CD4-positive, alpha-beta T cell treated with Interleukin-4 for 1 hour (primary cell): ENCODE measurements at regions not wholly inside any gene's neighbourhood (a gene's known extent, or its start where the extent isn't known, plus 50 kb on each side); places are given as distances from the start of the nearest gene placed in this dataset.

Experiments used
- DNase-seq, 2 donors: peaks; one replicate each; pipeline ENCODE4 v3.0.0-alpha.2; 2020 to 2022

DNA sequence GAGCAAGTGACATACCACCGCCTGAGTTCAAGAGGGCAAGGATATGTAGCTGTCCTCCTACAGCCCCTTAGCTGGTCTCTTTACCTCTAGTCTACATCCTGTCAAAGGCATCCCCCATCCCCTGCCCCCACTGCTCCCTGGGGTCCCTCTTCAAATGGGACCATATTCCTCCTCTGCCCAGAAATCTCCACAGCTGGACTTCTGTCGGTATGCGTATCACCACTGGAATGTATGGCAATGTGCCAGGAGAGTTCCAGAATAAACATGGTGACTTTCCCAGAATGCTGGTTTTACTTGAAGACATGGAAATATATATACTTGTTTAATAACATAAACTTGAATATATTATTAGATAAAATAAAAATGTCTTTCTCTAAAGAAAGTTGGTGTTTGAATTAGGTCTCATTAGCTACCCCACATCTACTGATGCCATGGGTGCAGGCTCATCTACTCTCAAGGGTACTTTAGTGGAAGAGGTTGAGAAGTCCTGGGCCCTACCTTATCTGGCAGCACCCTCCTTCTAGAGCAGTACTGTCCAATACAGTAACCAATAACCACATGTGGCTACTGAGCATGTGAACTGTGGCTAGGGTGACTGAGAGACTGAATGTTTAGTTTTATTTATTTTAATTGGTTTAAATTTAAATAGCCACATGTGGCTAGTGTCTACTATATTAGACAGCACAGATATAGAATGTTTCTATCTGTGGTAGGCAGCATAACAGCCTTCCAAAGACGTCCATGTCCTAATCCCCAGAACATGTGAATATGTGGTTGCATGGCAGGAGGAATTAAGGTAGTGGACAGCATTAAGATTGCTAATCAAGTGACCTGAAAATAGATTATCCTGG is 181.7 kb upstream of the SLC30A5 start:
- DNase-seq, result no peak

- no peak for DNase-seq
Measured at GRCh38 chr5:68915079-68915478, 178.7 kb upstream of the SLC30A5 start.

GRCh38 chr5:68918306-68918705 is 175.5 kb upstream of the SLC30A5 start:
- no peak for DNase-seq

DNA sequence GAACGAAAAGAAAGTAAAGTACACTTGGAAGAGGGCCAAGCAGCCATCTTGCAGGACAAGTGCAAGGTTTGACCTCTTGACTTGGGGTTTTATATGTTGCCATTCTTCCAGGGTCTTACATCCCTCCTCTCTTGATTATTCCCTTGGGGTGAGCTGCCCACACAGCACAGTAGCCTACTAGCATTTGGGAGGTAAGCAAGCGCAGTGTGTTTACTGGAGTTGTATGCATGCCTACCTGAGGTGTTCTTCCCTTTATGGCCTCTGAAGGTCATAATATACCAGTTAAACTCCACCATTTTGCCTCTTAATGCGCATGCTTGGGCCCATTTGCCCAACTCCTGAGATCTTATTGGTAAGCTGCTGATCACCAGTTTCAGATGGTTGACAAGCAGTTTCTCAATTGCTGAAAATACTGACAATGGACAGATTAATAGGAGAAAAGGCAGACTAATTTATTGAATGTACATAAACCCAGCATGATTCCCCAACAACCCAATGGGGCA is 173.8 kb upstream of the SLC30A5 start:
- no peak for DNase-seq

DNA sequence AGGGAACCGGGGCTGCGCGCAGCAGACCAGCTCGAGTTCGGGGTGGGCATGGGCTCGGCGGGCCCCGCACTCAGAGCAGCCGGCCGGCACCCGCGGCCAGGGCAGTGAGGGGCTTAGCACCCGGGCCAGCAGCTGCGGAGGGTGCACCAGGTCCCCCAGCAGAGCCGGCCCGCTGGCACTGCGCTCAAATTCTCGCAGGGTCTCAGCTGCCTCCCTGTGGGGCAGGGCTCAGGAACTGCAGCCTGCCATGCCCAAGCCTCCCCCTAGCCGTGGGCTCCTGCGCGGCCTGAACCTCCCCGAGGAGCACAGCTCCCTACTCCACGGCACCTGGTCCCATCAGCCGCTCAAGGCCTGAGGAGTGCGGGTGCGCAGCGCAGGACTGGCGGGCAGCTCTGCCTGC is 172.9 kb upstream of the SLC30A5 start:
- DNase-seq, result no peak

DNA sequence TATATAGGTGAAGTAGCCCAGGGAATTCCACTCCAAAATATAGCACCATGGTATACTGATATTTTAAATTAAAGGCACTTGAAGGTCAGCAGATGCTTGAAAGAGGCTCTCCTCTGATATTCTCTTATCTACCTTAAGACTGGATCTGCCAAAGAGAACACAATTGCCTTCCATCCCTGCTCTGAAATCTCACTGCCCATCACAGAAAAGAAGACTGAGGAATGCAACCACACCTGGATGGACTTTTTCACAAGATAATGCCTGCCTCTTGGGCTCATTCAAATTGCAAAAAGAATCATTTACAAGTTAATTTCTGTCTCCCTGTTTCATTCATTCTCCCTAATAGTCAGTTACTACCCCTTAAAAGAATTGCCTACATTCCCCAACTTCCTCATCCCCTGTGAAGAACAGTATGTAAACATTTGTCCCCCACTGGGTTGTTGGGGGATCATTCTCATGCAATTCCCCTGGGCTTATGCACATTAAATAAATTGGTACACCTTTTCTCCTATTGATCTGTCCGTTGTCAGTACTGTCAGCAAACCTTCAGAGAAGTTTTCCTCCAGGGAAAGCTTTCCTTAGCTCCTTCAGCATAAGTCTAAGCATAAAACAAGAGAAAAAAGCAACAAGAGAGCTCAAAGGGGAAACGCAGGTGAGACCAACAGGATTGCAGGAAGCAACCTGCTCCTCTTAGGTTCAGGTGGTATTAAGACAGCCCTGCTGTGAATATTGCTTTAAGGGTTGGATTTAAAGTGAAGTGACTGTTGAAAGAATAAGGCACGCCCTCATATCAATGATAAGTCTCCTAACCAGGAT is 171.4 kb upstream of the SLC30A5 start:
- no peak for DNase-seq

DNA sequence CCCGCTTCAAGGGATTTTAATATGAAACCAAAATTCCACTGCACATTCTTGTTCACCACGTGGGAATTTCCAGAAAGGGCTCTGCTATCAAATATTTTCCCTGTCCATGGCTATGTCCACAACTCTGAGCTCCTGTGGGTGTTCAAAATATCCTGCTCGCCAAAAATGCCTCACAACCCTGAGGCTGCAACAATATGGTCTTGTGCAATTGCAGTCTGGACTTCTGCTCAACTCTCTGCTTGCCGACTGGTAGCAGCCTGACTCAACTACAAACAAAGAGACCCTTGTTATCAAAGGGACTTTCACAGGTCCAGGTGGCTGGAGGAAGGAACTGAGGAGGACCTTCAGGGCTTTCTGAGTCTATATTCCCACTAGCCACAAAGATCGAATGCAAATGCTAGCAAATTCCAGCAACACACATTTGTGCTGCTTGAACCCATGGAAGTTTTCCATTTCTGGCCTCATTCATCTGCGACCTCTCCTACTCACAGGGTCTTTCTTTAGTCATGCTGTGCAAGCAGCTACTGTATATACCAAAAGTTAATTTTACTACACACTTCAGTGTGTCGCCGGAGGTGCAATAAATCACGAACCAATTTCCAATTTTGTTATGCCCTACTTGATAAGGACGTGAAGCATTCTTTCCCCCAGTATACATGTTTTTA is 169.2 kb upstream of the SLC30A5 start:
- no peak for DNase-seq

- no peak for DNase-seq
Measured at GRCh38 chr5:68928617-68929302, 165.1 kb upstream of the SLC30A5 start.

- no peak for DNase-seq
Measured at GRCh38 chr5:68930139-68930538, 163.7 kb upstream of the SLC30A5 start.

DNA sequence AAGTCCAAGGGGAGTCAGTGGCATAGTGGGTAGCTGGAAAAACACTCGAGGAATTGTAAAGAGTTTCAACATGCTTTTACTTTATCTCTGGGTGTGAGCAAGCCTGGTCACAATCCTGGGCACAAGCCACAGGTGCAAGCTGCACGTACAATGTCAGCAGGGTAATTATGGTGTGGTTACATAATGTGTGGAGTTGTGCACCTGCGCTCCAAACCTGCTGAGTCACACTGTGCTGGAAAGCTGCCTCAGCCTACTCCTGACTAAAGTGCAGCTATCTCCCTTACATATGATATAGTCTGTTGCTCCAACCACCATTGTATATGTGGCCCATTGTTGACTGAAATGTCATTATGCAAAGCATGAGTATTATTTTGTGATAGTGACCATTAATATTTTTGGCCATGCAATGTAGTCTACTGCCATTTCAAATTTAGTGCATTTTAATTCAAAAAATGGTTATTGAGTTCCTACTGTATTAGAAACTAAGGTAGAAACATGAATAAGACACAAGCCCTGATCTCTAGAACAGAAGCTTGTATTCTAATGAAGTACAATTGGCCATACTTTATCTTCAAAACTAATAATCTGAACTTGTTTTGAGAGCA is 160.9 kb upstream of the SLC30A5 start:
- DNase-seq, result peak in 1 of 2 donors; percentile 36

- no peak for DNase-seq
Measured at GRCh38 chr5:68942169-68942568, 151.6 kb upstream of the SLC30A5 start.

GRCh38 chr5:68946728-68947127 is 147.1 kb upstream of the SLC30A5 start:
- no peak for DNase-seq

DNA sequence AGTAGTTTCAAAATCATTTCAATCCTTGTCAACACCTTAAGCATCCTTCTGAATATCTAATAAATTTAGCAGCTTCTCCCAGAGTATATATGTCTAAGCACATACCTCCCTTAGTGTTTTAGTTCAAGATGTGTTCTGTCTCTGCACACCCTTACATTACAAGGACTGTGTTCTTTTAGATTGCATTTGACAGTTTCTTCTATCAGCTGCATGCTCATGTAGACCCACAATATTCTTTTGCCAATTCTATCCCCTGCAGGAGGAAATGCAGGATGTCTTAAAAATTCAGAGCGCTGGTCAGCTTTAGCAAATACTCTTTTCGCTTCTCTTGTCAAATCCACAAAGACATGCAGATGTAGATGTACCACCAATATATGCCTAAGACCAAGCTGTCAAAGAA is 145.8 kb upstream of the SLC30A5 start:
- no peak for DNase-seq

- no peak for DNase-seq
Measured at GRCh38 chr5:68949256-68949655, 144.6 kb upstream of the SLC30A5 start.

DNA sequence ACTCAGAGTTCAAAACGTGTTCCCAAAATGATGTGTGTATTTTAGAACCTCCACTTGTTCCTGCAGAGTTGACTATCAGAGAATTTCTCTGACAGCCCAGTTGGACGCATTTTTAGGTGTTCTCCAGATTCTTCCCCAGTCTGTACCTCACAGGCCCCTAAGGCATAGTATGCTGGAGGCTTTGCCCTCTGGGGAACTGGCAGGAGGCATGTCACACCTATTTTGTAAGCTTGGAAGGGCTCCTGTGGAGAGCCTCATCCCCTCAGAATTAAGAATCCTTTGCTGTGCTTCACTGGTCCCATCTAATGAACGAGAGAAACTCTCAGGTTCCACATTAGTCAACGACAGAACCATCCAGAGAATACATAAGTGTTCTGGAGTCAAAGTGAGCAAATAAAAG is 144.1 kb upstream of the SLC30A5 start:
- no peak for DNase-seq

DNA sequence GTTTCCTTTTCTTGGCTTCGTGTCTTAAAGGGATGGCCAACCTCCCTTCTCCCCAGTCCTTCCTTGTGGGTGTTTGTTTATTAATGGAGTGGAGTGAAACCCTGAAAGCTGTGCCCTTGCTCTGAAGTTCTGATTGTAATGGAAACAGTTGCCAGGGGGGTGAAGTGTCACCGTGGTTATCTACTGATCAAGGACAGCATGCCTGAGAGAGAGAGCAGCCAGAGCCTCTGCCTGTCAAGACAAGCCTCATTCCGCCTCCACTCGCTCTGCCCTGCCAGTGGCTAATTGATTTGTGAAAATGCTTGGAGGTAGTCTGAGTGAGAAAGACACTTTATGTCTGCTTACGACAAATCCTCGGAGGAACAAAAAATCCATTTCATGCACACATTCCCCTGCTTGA is 143.7 kb upstream of the SLC30A5 start:
- no peak for DNase-seq

DNA sequence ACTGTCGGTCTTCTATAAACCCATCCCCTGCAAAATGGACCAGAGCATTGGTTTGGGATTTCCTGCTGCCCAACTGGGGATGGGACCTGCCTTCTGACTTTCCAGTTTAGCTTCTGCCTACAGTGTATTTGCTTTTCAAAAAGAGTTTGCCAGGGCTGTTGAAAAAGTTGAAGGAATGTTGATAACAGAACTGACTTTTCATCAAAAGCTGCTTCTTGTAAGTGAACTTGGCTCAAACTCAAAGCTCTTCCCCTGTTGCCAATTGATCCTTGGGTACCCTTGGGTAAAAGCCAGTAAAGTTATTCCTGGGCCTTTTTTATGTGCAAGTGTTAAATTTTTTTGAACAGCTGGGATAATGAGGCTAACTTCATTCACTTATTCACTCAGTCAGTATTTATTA is 142.9 kb upstream of the SLC30A5 start:
- DNase-seq, result no peak

DNA sequence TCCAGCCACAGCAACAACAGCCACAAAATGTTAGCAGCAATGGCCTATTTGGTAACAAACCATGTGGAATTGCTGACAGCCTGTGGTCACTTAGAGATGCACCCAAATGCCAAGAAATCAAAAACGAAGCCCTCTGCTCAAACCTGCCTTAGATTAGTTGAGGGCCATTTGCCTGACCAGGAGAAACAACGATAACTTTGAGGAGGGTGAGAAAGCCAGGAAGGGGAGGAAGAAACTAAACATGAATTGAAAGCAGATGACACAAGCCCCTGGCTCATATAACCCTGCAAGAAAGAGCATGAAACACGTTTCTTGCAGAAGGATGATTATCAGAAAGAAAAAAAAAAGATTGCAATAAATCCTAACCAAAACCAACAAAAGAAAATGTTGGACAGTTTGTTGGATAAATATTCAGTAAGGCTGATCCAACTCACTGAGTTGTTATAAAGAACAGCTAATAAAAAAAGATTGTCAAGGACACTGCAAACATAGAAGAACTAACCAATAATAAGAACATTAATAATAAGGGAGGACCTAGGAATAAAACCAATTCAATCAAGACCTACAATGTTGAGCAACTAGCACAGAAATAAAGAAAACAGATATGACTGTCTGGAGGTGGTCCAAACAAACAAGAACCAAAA is 140.5 kb upstream of the SLC30A5 start:
- DNase-seq, result no peak

DNA sequence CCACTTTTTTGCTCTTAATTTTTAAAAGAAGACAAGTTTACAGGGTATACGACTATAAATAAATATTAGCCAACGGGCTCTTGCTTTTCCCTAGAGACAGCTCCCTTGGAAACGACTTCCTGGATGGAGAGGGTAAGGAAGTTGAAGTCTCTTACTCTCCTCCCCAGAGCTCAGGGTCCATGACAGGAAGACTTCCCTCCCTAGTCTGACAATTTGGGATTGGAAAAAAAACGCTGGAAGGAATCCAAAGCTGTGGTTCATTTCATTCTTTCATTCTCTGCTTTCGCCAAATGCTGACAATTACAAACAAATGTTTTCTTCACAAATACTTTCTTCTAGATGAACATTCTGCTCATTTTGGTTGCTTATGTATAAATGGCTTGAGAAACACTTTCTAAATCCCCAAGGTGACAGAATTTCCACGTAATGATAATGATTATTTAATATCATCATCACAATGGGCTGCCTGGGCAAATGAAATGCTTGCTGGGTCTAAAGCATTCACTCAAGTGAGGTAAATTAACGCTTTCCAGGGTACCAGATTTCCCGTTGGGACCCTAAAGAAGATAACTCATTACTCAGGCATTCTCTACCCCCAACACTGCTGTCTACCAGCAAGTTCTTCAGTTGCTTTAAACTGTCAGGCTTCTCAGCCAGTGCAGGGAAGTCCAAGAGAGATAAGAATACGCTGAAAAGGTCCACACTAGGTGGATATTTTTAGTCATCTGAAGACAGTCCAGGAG is 139.8 kb upstream of the SLC30A5 start:
- no peak for DNase-seq

- no peak for DNase-seq
Measured at GRCh38 chr5:68954618-68954910, 139.2 kb upstream of the SLC30A5 start.

DNA sequence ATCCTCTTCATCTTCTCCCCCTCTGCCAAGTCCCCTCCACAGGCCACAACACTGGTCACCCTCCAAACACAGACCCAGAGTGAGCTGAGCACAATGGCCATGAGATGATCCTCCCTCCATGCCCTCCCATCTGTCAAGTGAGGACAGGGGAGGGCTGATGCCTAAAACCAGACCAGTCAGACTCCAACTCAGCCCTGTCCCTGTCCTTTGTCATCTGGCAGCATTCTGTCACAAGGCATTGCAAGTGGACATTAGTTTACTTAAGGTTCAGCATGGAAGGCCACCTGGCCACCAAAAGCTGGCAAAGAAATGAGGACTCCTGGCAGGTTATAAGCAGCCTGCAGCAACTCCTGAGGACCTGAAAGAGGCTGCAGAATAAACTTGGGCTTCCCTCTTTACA is 136.2 kb upstream of the SLC30A5 start:
- no peak for DNase-seq
